Mesodermal cell (in vitro differentiated cells): ENCODE measurements at regions not wholly inside any gene's neighbourhood (a gene's known extent, or its start where the extent isn't known, plus 50 kb on each side); places are given as distances from the start of the nearest gene placed in this dataset.

Experiments
- H3K27ac ChIP-seq: 2 replicates; pipeline ENCODE4 v1.7.0; 2013; ENCODE audit warnings: mild to moderate bottlenecking, low read depth, low read length, moderate library complexity; ENCODE audit not compliant: severe bottlenecking
- H3K36me3 ChIP-seq: 2 replicates; pipeline ENCODE4 v1.7.1; 2013; ENCODE audit warnings: mild to moderate bottlenecking, low read length, moderate library complexity; ENCODE audit not compliant: control insufficient read depth, insufficient read depth
- H3K4me1 ChIP-seq: one replicate; pipeline ENCODE4 v1.7.1; 2013; ENCODE audit warnings: mild to moderate bottlenecking, low read length; ENCODE audit not compliant: insufficient read depth, control insufficient read depth, poor library complexity, severe bottlenecking
- H3K4me3 ChIP-seq: 2 replicates; pipeline ENCODE4 v1.7.0; 2013; ENCODE audit warnings: low read length, control low read depth, mild to moderate bottlenecking; ENCODE audit not compliant: insufficient read depth, poor library complexity, severe bottlenecking; ENCODE audit errors: extremely low read depth
- H3K9me3 ChIP-seq: 2 replicates; pipeline ENCODE4 v1.7.1; 2013; ENCODE audit warnings: mild to moderate bottlenecking, low read length, moderate library complexity; ENCODE audit not compliant: control insufficient read depth
- WGBS, 2 experiments: methylation state at CpG; one replicate each; pipeline ENCODE4 v1.1.5; 2013; ENCODE audit warnings: missing lambda C conversion rate in 2 of 2; ENCODE audit not compliant: insufficient coverage in 2 of 2; 5-methylcytosine and 5-hydroxymethylcytosine counted together

DNA sequence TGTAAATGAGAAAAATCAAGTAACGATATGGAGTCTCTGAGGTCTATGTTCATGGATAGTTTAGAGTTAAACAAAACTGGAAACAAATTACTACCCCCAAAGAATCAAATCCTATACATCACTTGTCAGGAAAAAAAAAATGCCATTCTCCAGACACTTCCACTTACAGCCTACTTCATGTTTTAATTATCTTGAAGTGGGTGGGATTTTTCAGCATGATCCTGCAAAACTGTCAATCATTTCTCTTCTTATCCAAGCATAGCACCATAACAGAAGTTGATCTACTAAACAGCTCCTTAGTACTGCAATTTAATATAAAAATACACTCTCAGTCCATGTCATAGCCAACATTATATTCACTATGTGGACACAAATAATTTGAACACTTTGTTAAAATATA, 833.9 kb downstream of the TUSC7 start:
- no peaks in the 10 kb centered on the region for H3K9me3 ChIP-seq
- WGBS, 2 experiments = no CpG with 5 or more reads among the region's 1 CpG
- no peak overlapping the region for H3K27ac ChIP-seq
- H3K4me3 ChIP-seq = no peak overlapping the region
- H3K4me1 ChIP-seq = peaks cover 12% of the 10 kb centered on the region
- H3K36me3 ChIP-seq = no peaks in the 10 kb centered on the region

DNA sequence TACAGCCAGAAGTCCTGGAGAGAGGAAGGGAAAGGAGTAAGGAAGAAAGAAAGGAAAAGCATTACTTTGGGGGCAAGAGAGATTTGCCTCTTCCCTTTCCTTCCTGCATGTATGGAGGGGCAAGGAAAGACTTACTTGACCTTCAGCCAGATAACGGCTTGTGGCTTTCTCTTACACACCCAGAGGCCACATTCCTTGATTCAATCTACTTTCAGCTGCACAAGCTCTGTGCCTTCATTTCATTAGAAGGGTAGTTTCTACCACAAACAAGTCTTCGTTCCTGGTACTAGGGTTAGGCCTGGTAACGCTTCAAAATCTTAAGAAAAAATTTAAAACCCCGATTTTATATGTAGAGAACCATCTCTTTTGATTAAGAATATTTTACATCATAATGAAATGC, 835.9 kb downstream of the TUSC7 start:
- peaks cover 21% of the 10 kb centered on the region for H3K4me1 ChIP-seq
- H3K4me3 ChIP-seq = no peak overlapping the region
- no peaks in the 10 kb centered on the region for H3K36me3 ChIP-seq
- no peaks in the 10 kb centered on the region for H3K9me3 ChIP-seq
- no peak overlapping the region for H3K27ac ChIP-seq
- 78% methylated on average over 2 of the region's 4 CpGs; no CpG with 5 or more reads in 1 of the 2 experiments for whole genome bisulfite sequencing, 2 experiments

DNA sequence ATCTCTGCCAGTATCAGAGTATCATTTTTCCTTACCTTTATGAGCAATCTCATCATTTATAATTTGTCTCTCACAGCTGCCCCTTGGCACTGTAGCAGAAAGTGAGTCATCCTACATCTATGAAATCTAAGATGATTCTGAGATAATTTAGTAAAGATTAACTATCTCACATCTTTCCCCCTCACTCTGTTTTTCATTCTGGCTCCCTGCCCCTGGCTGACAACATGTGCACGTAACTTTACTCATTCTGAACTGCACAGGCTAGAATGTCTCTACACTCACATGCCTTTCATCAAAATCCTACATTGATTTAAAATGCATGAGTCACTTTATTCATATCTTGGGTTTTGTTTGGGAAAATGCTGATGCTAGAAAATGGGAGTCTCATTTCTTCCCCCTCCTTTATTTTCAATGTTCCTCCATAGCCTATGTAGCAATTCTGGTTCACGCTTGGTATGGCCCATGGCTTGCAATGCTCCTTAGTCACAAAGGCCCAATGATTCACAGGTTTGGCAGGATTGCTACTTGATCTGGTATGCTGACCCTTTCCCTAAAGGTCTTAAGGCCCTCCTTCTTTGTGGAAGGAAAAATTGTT, 838.5 kb downstream of the TUSC7 start:
- Histone ChIP-seq H3K36me3 (no peaks in the 10 kb centered on the region), H3K4me1 (peaks cover 26% of the 10 kb centered on the region), H3K27ac (peak overlapping the region; percentile 60), H3K9me3 (no peaks in the 10 kb centered on the region), H3K4me3 (no peak overlapping the region)
- WGBS, 2 experiments = 100% methylated on average over 2 of the region's 2 CpGs

DNA sequence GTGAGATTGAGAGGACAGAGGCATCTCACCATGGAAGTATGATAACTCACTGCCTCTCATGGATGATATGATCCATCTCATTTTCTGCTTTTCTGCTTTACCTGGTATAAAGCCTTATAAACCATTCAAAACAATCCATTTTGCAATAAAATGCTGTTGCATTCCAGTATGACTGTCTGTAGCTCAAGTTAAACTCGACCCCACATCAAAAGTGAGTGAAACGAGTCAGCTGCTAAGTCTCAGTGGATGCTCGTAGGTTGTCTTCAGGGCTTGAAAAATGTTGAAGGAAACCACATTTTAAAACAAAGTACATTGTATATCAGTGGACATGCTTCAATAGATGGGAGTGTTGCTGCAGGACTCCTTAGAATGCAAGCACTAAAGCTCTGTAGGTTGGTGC, 839.0 kb downstream of the TUSC7 start:
- Histone ChIP-seq H3K9me3 (no peaks in the 10 kb centered on the region), H3K4me3 (no peak overlapping the region), H3K4me1 (peaks cover 26% of the 10 kb centered on the region), H3K27ac (peak overlapping the region; percentile 60), H3K36me3 (no peaks in the 10 kb centered on the region)
- WGBS, 2 experiments = 100% methylated on average over 1 of the region's 3 CpGs; no CpG with 5 or more reads in 1 of the 2 experiments

DNA sequence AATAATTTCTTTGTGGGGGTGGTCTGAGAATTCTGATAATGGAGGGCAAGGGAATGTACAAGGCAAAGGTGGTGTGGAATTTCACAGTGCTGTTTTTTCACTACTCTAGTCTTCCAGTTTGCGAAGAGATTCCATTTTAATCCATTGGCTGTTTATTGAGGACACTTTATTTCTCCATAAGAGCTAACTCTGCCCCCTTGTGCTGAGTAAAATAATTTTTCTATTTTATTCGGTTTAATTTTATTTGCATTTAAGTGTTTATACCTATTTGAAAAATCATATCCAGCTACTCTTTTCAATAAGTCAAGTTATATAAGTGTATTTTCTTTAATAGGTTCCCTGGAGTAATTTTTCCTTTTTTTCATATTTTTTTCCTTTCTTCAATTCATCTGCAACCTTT, 840.1 kb downstream of the TUSC7 start:
- Histone ChIP-seq H3K9me3 (no peaks in the 10 kb centered on the region), H3K4me1 (peaks cover 26% of the 10 kb centered on the region), H3K4me3 (no peak overlapping the region), H3K36me3 (no peaks in the 10 kb centered on the region), H3K27ac (no peak overlapping the region)
- no CpG with 5 or more reads among the region's 2 CpGs for WGBS, 2 experiments

DNA sequence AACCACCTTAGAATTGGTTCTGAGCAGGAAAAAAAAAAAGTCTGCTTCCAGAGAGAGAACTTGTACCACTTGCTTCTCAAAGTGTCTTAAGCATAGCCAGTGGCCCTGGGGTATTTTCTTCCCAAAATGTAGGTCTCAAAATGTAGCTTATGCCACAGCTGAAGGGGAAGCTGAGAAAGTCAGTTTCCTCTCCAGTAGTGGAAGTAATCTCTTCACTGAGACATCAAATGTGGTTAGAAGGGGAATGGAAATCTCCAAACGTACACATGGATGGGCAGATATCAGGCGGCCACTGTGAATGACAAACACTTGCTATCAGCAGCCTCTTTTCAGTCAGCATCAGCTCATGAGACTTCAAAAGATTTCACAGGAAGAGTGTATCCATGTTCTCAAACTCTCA, 841.2 kb downstream of the TUSC7 start:
- Histone ChIP-seq H3K27ac (no peak overlapping the region), H3K4me1 (peaks cover 25% of the 10 kb centered on the region), H3K36me3 (no peaks in the 10 kb centered on the region), H3K4me3 (no peak overlapping the region), H3K9me3 (no peaks in the 10 kb centered on the region)
- 66 to 88% methylated on average over 1 to 2 of the region's 2 CpGs for WGBS, 2 experiments

DNA sequence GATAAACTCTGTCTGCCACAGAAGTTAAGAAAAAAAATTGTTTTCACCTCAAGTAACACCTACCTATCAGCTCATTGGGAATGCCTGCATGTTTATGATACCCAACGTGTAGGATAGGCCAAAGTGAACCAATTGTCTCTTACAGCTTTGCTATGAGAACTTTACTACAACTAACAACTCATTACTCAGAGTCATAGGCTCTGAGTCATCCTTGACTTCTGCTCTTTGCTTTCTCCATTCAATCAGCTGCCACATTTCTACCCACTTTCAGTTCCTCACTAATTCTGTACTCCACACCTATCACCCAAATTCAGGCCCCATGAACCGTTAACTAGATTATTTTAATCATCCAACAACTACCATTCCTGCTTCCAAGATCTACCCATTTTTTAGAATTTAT, 843.9 kb downstream of the TUSC7 start:
- H3K27ac ChIP-seq = no peak overlapping the region
- H3K9me3 ChIP-seq = no peaks in the 10 kb centered on the region
- H3K4me1 ChIP-seq = peaks cover 14% of the 10 kb centered on the region
- H3K36me3 ChIP-seq = no peaks in the 10 kb centered on the region
- H3K4me3 ChIP-seq = no peak overlapping the region
- WGBS, 2 experiments = 63 to 72% methylated on average over 1 to 2 of the region's 2 CpGs

DNA sequence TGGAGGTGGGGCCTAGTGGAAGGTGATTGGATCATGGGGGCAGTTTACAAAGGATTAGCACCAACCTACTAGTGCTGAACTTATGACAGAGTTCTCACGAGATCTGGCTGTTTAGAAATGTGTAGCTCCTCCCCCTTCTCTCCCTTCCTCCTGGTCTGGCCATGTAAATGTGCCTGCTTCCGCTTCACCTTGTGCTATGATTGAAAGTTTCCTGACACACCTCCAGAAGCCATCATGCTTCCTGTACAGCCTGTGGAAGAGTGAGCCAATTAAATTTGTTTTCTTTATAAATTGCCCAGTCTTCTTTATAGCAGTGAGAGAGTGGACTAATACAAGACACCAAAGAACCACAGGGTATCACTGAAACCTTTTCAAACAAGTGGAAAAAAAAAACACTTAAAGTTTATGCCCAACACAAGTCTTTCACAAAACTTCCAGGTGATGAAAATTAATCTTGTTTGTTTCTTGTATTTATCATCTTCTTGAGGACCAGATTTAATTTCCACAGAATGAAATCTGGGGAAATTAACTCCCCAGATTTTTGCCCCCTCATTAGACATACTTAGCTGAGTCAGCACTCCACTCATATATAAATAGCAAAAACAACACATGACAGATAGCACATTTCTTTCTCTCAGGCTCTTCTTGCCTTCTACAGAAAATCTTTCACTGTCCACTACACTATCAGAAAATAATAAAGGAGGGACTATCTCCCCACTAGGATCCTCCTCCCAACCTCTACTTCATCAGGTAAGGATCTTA, 847.2 kb downstream of the TUSC7 start:
- no peaks in the 10 kb centered on the region for H3K9me3 ChIP-seq
- H3K36me3 ChIP-seq = no peaks in the 10 kb centered on the region
- H3K4me1 ChIP-seq = no peaks in the 10 kb centered on the region
- no CpG with 5 or more reads among the region's 2 CpGs for WGBS, 2 experiments
- H3K4me3 ChIP-seq = no peak overlapping the region
- H3K27ac ChIP-seq = no peak overlapping the region

DNA sequence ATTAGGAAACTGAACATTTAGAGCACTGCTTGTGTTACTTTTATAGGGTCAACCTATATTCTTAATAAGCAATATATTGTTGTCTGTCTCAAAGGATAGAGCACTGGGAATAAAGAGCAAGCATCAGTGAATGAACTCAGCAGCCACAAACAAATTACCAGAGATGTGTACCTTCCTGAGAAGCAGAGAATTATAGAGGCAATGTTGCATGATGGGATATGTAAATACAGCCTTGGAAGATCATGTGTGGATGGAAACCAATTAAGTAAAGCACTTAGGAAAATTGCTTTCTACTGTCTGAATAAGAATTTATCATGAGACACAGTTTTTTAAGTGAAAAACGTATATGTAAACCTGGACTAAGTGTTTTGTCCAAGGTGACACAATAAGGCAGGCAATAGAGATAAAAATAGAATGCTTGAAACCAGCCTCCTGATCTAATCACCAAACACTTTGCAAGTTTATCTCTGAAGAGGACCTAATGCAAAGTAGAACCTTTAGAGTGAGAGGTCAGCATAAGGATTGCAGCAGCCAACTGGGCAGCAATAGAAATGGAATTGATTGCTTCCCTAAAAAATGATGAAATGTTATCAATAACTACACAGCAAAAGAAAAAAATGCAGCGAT, 848.0 kb downstream of the TUSC7 start:
- 100% methylated on average over 1 of the region's 2 CpGs; no CpG with 5 or more reads in 1 of the 2 experiments for WGBS, 2 experiments
- Histone ChIP-seq H3K4me3 (no peak overlapping the region), H3K36me3 (no peaks in the 10 kb centered on the region), H3K9me3 (no peaks in the 10 kb centered on the region), H3K4me1 (no peaks in the 10 kb centered on the region), H3K27ac (no peak overlapping the region)

DNA sequence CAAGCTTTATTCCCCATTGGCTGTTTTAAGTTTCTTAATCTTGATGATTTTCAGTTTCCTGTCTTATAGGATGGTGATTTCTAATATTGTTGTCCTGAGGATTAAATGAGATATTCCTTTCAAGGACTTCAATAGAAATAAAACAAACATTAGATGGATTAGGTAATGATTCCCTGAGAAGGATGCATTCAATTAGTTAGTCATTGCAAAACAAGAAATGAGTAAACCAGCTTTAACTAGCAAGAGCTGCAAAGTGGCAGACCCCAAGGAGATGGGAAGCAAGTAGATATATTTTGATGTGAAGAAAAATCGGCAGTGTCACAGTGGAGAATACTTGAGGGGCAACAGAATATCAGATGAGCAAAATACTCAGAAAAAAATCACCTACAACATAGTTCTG, 849.1 kb downstream of the TUSC7 start:
- Histone ChIP-seq H3K4me1 (no peaks in the 10 kb centered on the region), H3K4me3 (no peak overlapping the region), H3K9me3 (no peaks in the 10 kb centered on the region), H3K36me3 (no peaks in the 10 kb centered on the region), H3K27ac (no peak overlapping the region)
- no CpG with 5 or more reads among the region's 1 CpG for WGBS, 2 experiments

DNA sequence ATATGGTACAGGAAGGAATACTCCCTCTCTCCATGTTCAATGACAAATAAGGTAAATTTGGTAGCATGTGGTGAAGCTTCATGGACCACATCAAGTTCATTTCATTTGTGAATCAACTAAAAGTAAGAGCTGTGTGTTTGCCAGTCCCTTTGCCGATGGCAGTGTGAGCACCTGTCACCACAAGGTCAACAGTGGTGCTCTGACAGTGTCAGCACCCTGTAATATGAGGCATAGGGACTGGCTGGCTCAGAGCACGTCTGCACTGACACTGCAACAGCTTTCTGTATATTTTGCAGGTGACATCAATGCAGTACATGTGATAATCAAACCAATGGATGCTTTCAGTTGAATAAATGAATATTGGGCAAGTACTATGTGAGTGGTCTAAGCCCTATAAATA, 852.4 kb downstream of the TUSC7 start:
- Histone ChIP-seq H3K27ac (no peak overlapping the region), H3K4me1 (no peaks in the 10 kb centered on the region), H3K9me3 (no peaks in the 10 kb centered on the region), H3K4me3 (no peak overlapping the region), H3K36me3 (no peaks in the 10 kb centered on the region)
- WGBS, 2 experiments = 74 to 100% methylated on average over 2 of the region's 2 CpGs
